IMR-90 (cell line): ENCODE measurements at regions not wholly inside any gene's neighbourhood (a gene's known extent, or its start where the extent isn't known, plus 50 kb on each side); places are given as distances from the start of the nearest gene placed in this dataset.

Source experiments
- ATAC-seq: fragments of 200-7000 bp; cut with Tn5 transposase; 2 replicates; pipeline ENCODE4 v1.9.1; 2020; ENCODE audit warnings: low read depth, mild to moderate bottlenecking, moderate library complexity
- BruUV-seq: library from RNA; stranded (reverse); fragments of 400-500 nt; replicated peaks from 2 replicates; lab custom pipeline; 2021; lab: Mats Ljungman, UMichigan
- CTCF ChIA-PET: fragments of 300-600 bp; formaldehyde crosslinking; extraction: SDS; loops from one replicate; lab custom pipeline; 2021; ENCODE audit warnings: antibody characterized with exemption; lab: Yijun Ruan, JAX
- POLR2A ChIA-PET: fragments of 300-600 bp; sonication (Branson Sonifier 250); formaldehyde crosslinking; loops from one replicate; lab custom pipeline; 2022; ENCODE audit warnings: antibody characterized with exemption; ENCODE audit not compliant: unreplicated experiment; lab: Charles Lee
- DNase-seq: peaks from one replicate; pipeline ENCODE4 v3.0.0; 2013
- H2AFZ ChIP-seq: replicated peaks from 2 replicates; pipeline ENCODE3; 2013; ENCODE audit warnings: low read length, mild to moderate bottlenecking; ENCODE audit not compliant: poor library complexity
- H2AK5ac ChIP-seq: 2 replicates; pipeline ENCODE4 v1.6.1; 2013; ENCODE audit warnings: low read depth, low read length, inconsistent platforms
- H2AK9ac ChIP-seq: replicated peaks from 2 replicates; pipeline ENCODE3; 2013; ENCODE audit warnings: mild to moderate bottlenecking, low read depth, low read length, moderate library complexity; ENCODE audit not compliant: poor library complexity
- H2BK120ac ChIP-seq: 2 replicates; pipeline ENCODE4 v1.6.1; 2013; ENCODE audit warnings: low read depth, low read length, inconsistent platforms
- H2BK15ac ChIP-seq: 3 replicates; pipeline ENCODE4 v1.6.1; 2013; ENCODE audit warnings: low read depth, low read length, inconsistent platforms
- H2BK20ac ChIP-seq: 2 replicates; pipeline ENCODE4 v1.6.1; 2013; ENCODE audit warnings: low read depth, mild to moderate bottlenecking, inconsistent platforms, low read length, moderate library complexity
- H2BK5ac ChIP-seq: 2 replicates; pipeline ENCODE4 v1.6.1; 2013; ENCODE audit warnings: mild to moderate bottlenecking, low read depth, low read length, inconsistent platforms; ENCODE audit not compliant: poor library complexity, severe bottlenecking
- H3K14ac ChIP-seq: replicated peaks from 2 replicates; pipeline ENCODE4 v1.6.1; 2013; ENCODE audit warnings: low read depth, low read length, inconsistent platforms
- H3K18ac ChIP-seq: 2 replicates; pipeline ENCODE4 v1.6.1; 2013; ENCODE audit warnings: low read depth, low read length, control low read depth
- H3K23ac ChIP-seq: 2 replicates; pipeline ENCODE4 v1.6.1; 2013; ENCODE audit warnings: low read depth, low read length, inconsistent platforms
- H3K27ac ChIP-seq: 2 replicates; pipeline ENCODE4 v1.5.1; 2013; ENCODE audit warnings: mild to moderate bottlenecking, control low read depth, low read length; ENCODE audit not compliant: insufficient read depth
- H3K27me3 ChIP-seq: 2 replicates; pipeline ENCODE4 v1.6.1; 2013; ENCODE audit warnings: low read length; ENCODE audit not compliant: control insufficient read depth, insufficient read depth
- H3K36me3 ChIP-seq: 2 replicates; pipeline ENCODE4 v1.6.1; 2013; ENCODE audit warnings: low read length, mixed read lengths; ENCODE audit not compliant: control insufficient read depth, insufficient read depth
- H3K4ac ChIP-seq: 2 replicates; pipeline ENCODE4 v1.6.1; 2013; ENCODE audit warnings: low read depth, low read length, inconsistent platforms
- H3K4me1 ChIP-seq: 2 replicates; pipeline ENCODE4 v1.6.1; 2013; ENCODE audit warnings: low read length, mixed read lengths; ENCODE audit not compliant: control insufficient read depth, insufficient read depth
- H3K4me2 ChIP-seq: 2 replicates; pipeline ENCODE4 v1.6.1; 2013; ENCODE audit warnings: low read depth, mild to moderate bottlenecking, control low read depth, low read length, moderate library complexity
- H3K4me3 ChIP-seq: 2 replicates; pipeline ENCODE4 v1.5.1; 2013; ENCODE audit warnings: low read depth, mild to moderate bottlenecking, control low read depth, low read length, moderate library complexity; ENCODE audit not compliant: insufficient read depth
- H3K56ac ChIP-seq: 2 replicates; pipeline ENCODE4 v1.6.1; 2013; ENCODE audit warnings: low read length, inconsistent platforms; ENCODE audit not compliant: insufficient read depth; ENCODE audit errors: extremely low read depth
- H3K79me1 ChIP-seq, 2 experiments: 2 replicates each; pipeline ENCODE4 v1.6.1; 2013; ENCODE audit warnings: low read length in 2 of 2, inconsistent platforms in 1 of 2, low read depth in 1 of 2
- H3K9ac ChIP-seq: 2 replicates; pipeline ENCODE4 v1.6.1; 2013; ENCODE audit warnings: low read depth, low read length, control low read depth
- H3K9me1 ChIP-seq: 2 replicates; pipeline ENCODE4 v1.6.1; 2013; ENCODE audit warnings: low read length, inconsistent platforms; ENCODE audit not compliant: insufficient read depth
- H3K9me3 ChIP-seq: 2 replicates; pipeline ENCODE4 v1.6.1; 2013; ENCODE audit warnings: low read length; ENCODE audit not compliant: control insufficient read depth, insufficient read depth
- H4K20me1 ChIP-seq: 2 replicates; pipeline ENCODE4 v1.6.1; 2013; ENCODE audit warnings: low read length, inconsistent platforms; ENCODE audit not compliant: insufficient read depth
- H4K5ac ChIP-seq: 2 replicates; pipeline ENCODE4 v1.6.1; 2013; ENCODE audit warnings: mild to moderate bottlenecking, low read depth, low read length, control low read depth
- H4K8ac ChIP-seq, 2 experiments: 2 replicates each; pipeline ENCODE4 v1.6.1; 2013; ENCODE audit warnings: low read depth in 2 of 2, low read length in 2 of 2, control low read depth in 1 of 2, inconsistent platforms in 1 of 2
- H4K91ac ChIP-seq: 2 replicates; pipeline ENCODE4 v1.6.1; 2013; ENCODE audit warnings: low read depth, low read length, inconsistent platforms; ENCODE audit not compliant: insufficient read depth
- CEBPB ChIP-seq: IDR thresholded peaks from 2 replicates; pipeline ENCODE4 v1.6.1; 2012; ENCODE audit warnings: low read depth, low read length, improper control_type of control experiment
- CHD1 ChIP-seq: IDR thresholded peaks from 2 replicates; pipeline ENCODE4 v1.6.1; 2012; ENCODE audit warnings: low read depth, low read length, improper control_type of control experiment
- MAZ ChIP-seq: IDR thresholded peaks from 2 replicates; pipeline ENCODE4 v1.6.1; 2012; ENCODE audit warnings: low read depth, mild to moderate bottlenecking, low read length, improper control_type of control experiment, moderate library complexity, borderline replicate concordance
- MXI1 ChIP-seq: IDR thresholded peaks from 2 replicates; pipeline ENCODE4 v1.6.1; 2012; ENCODE audit warnings: low read depth, mild to moderate bottlenecking, low read length, moderate library complexity, borderline replicate concordance
- RCOR1 ChIP-seq: IDR thresholded peaks from 2 replicates; pipeline ENCODE4 v1.6.1; 2012; ENCODE audit warnings: mild to moderate bottlenecking, low read length, improper control_type of control experiment; ENCODE audit not compliant: insufficient replicate concordance
- RFX5 ChIP-seq: IDR thresholded peaks from 2 replicates; pipeline ENCODE4 v1.8.0; 2012; ENCODE audit warnings: low read depth, mild to moderate bottlenecking, low read length, moderate library complexity
- WGBS, 2 experiments: methylation state at CpG; one replicate each; pipeline versions ENCODE4 v1.1.5 to v1.1.7; 2013; ENCODE audit warnings: missing lambda C conversion rate in 2 of 2; ENCODE audit not compliant: insufficient read length in 1 of 2; ENCODE audit errors: extremely low coverage in 2 of 2; 5-methylcytosine and 5-hydroxymethylcytosine counted together
- dilution Hi-C: fragments of 300-500 bp; cut with HindIII; formaldehyde crosslinking; loops from one replicate; pipeline ENCODE4 v1.14.3; 2018; ENCODE audit warnings: low sequenced_read_pairs; ENCODE audit not compliant: unreplicated experiment
- in situ Hi-C: fragments of 300-500 bp; cut with MboI; formaldehyde crosslinking; loops from 3 replicates; pipeline ENCODE4 v1.14.3; 2019; ENCODE audit warnings: low sequenced_read_pairs, inconsistent platforms, mixed read lengths
- intact Hi-C: fragments of 100-400 bp; cut with micrococcal nuclease; formaldehyde crosslinking; loops from 2 replicates; pipeline ENCODE4 v1.10.0; 2022
- TF ChIP-seq, protein P1 (sequence below): conservative IDR thresholded peaks from 2 replicates; pipeline ENCODE4 v1.5.1; 2012; ENCODE audit warnings: mild to moderate bottlenecking, low read depth, low read length, improper control_type of control experiment
- TF ChIP-seq, protein P2 (sequence below): fragments of 150-350 bp; IDR thresholded peaks from 2 replicates; pipeline ENCODE4 v1.6.1; 2016; ENCODE audit warnings: low read depth, mild to moderate bottlenecking, low read length, moderate library complexity, borderline replicate concordance

DNA sequence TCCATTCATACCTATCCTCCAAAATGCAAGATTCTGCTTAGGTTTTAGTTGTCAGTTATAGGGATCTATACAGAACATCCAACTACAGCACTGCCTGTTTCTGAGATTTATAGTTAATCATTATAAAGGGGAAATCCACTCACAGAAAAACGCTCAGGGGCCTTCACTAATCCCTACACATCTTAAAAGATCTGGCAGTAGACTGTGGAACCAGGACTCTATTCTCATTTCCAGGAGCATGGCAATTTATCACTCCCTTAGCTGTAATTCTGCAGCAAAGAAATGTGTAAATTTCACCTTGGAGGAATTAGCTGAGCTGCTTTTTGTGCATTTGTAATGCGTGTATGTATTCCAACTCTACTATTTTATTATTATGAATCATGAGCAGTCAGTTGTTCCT is 1128.1 kb upstream of the PRR20A start:
- ATAC-seq, result no peak
- no TSS peak for BruUV-seq

More for the DNA sequence above, 1128.1 kb upstream of the PRR20A start:
- DNase-seq, result no peak
- ChIA-PET POLR2A (no interaction called here), CTCF (no interaction called here)
- H3K9me3 ChIP-seq, result peaks cover 9% of the 10 kb centered on the region
- no peak overlapping the region for H2AFZ ChIP-seq
- H3K14ac ChIP-seq, result no peak overlapping the region
- no CpG with 5 or more reads among the region's 2 CpGs for WGBS, 2 experiments
- H3K4me1 ChIP-seq, result no peaks in the 10 kb centered on the region
- H2AK5ac ChIP-seq, result no peak overlapping the region
- H3K9me1 ChIP-seq, result no peaks in the 10 kb centered on the region
- no peaks in the 10 kb centered on the region for H4K20me1 ChIP-seq
- no peak overlapping the region for H4K5ac ChIP-seq
- H3K18ac ChIP-seq, result no peak overlapping the region
- no peak overlapping the region for H2BK5ac ChIP-seq
- no peak overlapping the region for H3K4ac ChIP-seq
- in situ Hi-C loops, result no loop called here
- H3K9ac ChIP-seq, result no peak overlapping the region
- H2BK120ac ChIP-seq, result no peak overlapping the region
- H2AK9ac ChIP-seq, result no peak overlapping the region
- H3K56ac ChIP-seq, result no peak overlapping the region
- H3K79me1 ChIP-seq, result no peaks in the 10 kb centered on the region
- no peak overlapping the region for H3K4me3 ChIP-seq
- no peaks in the 10 kb centered on the region for H3K36me3 ChIP-seq
- no peak overlapping the region for H2BK20ac ChIP-seq
- no peak overlapping the region for H3K4me2 ChIP-seq
- dilution Hi-C loops, result no loop called here
- no peak overlapping the region for H2BK15ac ChIP-seq
- H3K27me3 ChIP-seq, result no peaks in the 10 kb centered on the region
- no peak overlapping the region for H4K91ac ChIP-seq
- TF ChIP-seq CEBPB (no peak), MAZ (no peak), RCOR1 (no peak), RFX5 (no peak), CHD1 (no peak), MXI1 (no peak)
- TF ChIP-seq, protein P1, sequence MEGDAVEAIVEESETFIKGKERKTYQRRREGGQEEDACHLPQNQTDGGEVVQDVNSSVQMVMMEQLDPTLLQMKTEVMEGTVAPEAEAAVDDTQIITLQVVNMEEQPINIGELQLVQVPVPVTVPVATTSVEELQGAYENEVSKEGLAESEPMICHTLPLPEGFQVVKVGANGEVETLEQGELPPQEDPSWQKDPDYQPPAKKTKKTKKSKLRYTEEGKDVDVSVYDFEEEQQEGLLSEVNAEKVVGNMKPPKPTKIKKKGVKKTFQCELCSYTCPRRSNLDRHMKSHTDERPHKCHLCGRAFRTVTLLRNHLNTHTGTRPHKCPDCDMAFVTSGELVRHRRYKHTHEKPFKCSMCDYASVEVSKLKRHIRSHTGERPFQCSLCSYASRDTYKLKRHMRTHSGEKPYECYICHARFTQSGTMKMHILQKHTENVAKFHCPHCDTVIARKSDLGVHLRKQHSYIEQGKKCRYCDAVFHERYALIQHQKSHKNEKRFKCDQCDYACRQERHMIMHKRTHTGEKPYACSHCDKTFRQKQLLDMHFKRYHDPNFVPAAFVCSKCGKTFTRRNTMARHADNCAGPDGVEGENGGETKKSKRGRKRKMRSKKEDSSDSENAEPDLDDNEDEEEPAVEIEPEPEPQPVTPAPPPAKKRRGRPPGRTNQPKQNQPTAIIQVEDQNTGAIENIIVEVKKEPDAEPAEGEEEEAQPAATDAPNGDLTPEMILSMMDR, result no peak
- TF ChIP-seq, protein P2, sequence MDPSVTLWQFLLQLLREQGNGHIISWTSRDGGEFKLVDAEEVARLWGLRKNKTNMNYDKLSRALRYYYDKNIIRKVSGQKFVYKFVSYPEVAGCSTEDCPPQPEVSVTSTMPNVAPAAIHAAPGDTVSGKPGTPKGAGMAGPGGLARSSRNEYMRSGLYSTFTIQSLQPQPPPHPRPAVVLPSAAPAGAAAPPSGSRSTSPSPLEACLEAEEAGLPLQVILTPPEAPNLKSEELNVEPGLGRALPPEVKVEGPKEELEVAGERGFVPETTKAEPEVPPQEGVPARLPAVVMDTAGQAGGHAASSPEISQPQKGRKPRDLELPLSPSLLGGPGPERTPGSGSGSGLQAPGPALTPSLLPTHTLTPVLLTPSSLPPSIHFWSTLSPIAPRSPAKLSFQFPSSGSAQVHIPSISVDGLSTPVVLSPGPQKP, result no peak
- H3K27ac ChIP-seq, result no peak overlapping the region
- H4K8ac ChIP-seq, result no peak overlapping the region
- intact Hi-C loops, result no loop called here
- H3K23ac ChIP-seq, result no peak overlapping the region
